Tibial artery (tissue), 4 donors: ENCODE measurements at regions not wholly inside any gene's neighbourhood (a gene's known extent, or its start where the extent isn't known, plus 50 kb on each side); places are given as distances from the start of the nearest gene placed in this dataset.

Source experiments
- DNase-seq, 2 donors: peaks; one replicate each; pipeline ENCODE4 v3.0.0-alpha.2; 2019
- H3K27ac ChIP-seq, 2 donors: fragments of 200-600 bp; sonication (generic) in 1 of 2; 1 replicate in 1 of 2; 2 replicates in 1 of 2; pipeline ENCODE4 v1.5.1; 2018 to 2019; ENCODE audit warnings: mild to moderate bottlenecking in 1 of 2
- H3K27me3 ChIP-seq, 2 donors: fragments of 200-600 bp; sonication (generic) in 1 of 2; one replicate each; pipeline versions ENCODE4 v1.5.1 to v1.6.0; 2016 to 2019
- H3K36me3 ChIP-seq, 3 donors: fragments of 200-600 bp; sonication (generic) in 2 of 3; one replicate each; pipeline ENCODE4 v1.5.1; 2016 to 2019; ENCODE audit warnings: mild to moderate bottlenecking in 2 of 3
- H3K4me1 ChIP-seq, 4 donors: fragments of 200-600 bp; sonication (generic) in 2 of 4; 1 replicate in 3 of 4; 2 replicates in 1 of 4; pipeline ENCODE4 v1.5.1; 2016 to 2019
- H3K4me3 ChIP-seq, 2 donors: fragments of 200-600 bp; sonication (generic) in 1 of 2; 1 replicate in 1 of 2; 2 replicates in 1 of 2; pipeline ENCODE4 v1.5.1; 2018 to 2019; ENCODE audit warnings: mild to moderate bottlenecking in 2 of 2
- H3K9me3 ChIP-seq, 3 donors: fragments of 200-600 bp; sonication (generic) in 1 of 3; one replicate each; pipeline ENCODE4 v1.5.1; 2016 to 2019
- CTCF ChIP-seq, 2 experiments: fragments of 200-600 bp in 1 of 2; fragments of 450-650 bp in 1 of 2; IDR thresholded peaks; one replicate each; pipeline ENCODE4 v1.5.1; 2017 to 2019; ENCODE audit warnings: antibody characterized with exemption in 2 of 2, mild to moderate bottlenecking in 1 of 2, moderate library complexity in 1 of 2
- intact Hi-C: fragments of 100-400 bp; cut with DNase I; formaldehyde crosslinking; loops from one replicate; pipeline ENCODE4 v1.15.0; 2023; ENCODE audit warnings: low total_unique reads

GRCh38 chr3:81911221-81911620 lies 149.8 kb upstream of the GBE1 start:
- no peak for DNase-seq
- no peak overlapping the region for H3K4me3 ChIP-seq
- H3K27ac ChIP-seq = no peak overlapping the region
- no peaks in the 10 kb centered on the region for H3K9me3 ChIP-seq
- intact Hi-C loops = no loop called here
- TF ChIP-seq CTCF (IDR thresholded peaks at IDR 0.05) = no peak
- peaks cover 0 to 8% (median 3%) of the 10 kb centered on the region in 4 donors for H3K4me1 ChIP-seq
- no peaks in the 10 kb centered on the region for H3K36me3 ChIP-seq
- no peaks in the 10 kb centered on the region for H3K27me3 ChIP-seq

- Histone ChIP-seq H3K27ac (no peak overlapping the region), H3K4me1 (peaks cover 0 to 8% (median 3%) of the 10 kb centered on the region in 4 donors), H3K36me3 (no peaks in the 10 kb centered on the region), H3K27me3 (no peaks in the 10 kb centered on the region), H3K9me3 (no peaks in the 10 kb centered on the region), H3K4me3 (no peak overlapping the region)
- peak; percentile 33 to 54 for TF ChIP-seq CTCF (IDR thresholded peaks at IDR 0.05)
- no peak for DNase-seq
- intact Hi-C loops = no loop called here
Observed at GRCh38 chr3:81910244-81910852, 148.9 kb upstream of the GBE1 start.

- intact Hi-C loops = no loop called here
- DNase-seq = no peak
- Histone ChIP-seq H3K4me1 (peaks cover 0 to 8% (median 3%) of the 10 kb centered on the region in 4 donors), H3K9me3 (no peaks in the 10 kb centered on the region), H3K27ac (no peak overlapping the region), H3K36me3 (no peaks in the 10 kb centered on the region), H3K4me3 (no peak overlapping the region), H3K27me3 (no peaks in the 10 kb centered on the region)
- no peak for TF ChIP-seq CTCF (IDR thresholded peaks at IDR 0.05)
Observed at GRCh38 chr3:81909796-81910195, 148.4 kb upstream of the GBE1 start.

GRCh38 chr3:81908561-81908960 lies 147.1 kb upstream of the GBE1 start:
- intact Hi-C loops = no loop called here
- Histone ChIP-seq H3K36me3 (no peaks in the 10 kb centered on the region), H3K4me1 (peaks cover 0 to 8% (median 3%) of the 10 kb centered on the region in 4 donors), H3K27ac (no peak overlapping the region), H3K27me3 (no peaks in the 10 kb centered on the region), H3K9me3 (no peaks in the 10 kb centered on the region), H3K4me3 (no peak overlapping the region)
- no peak for DNase-seq
- TF ChIP-seq CTCF (IDR thresholded peaks at IDR 0.05) = no peak

GRCh38 chr3:81898336-81898735 lies 136.9 kb upstream of the GBE1 start:
- Histone ChIP-seq H3K9me3 (no peaks in the 10 kb centered on the region), H3K36me3 (no peaks in the 10 kb centered on the region), H3K27ac (no peak overlapping the region), H3K27me3 (no peaks in the 10 kb centered on the region), H3K4me3 (no peak overlapping the region), H3K4me1 (no peaks in the 10 kb centered on the region)
- no peak for TF ChIP-seq CTCF (IDR thresholded peaks at IDR 0.05)
- DNase-seq = no peak
- intact Hi-C loops = no loop called here

GRCh38 chr3:81894598-81894997 lies 133.2 kb upstream of the GBE1 start:
- TF ChIP-seq CTCF (IDR thresholded peaks at IDR 0.05) = no peak
- no peak for DNase-seq
- Histone ChIP-seq H3K4me3 (no peak overlapping the region), H3K9me3 (no peaks in the 10 kb centered on the region), H3K4me1 (no peaks in the 10 kb centered on the region), H3K27me3 (no peaks in the 10 kb centered on the region), H3K36me3 (no peaks in the 10 kb centered on the region), H3K27ac (no peak overlapping the region)
- intact Hi-C loops = no loop called here
